WTC11 (cell line): ENCODE measurements at regions not wholly inside any gene's neighbourhood (a gene's known extent, or its start where the extent isn't known, plus 50 kb on each side); places are given as distances from the start of the nearest gene placed in this dataset.

Experiments
- ATAC-seq: fragments of 200-7000 bp; cut with Tn5 transposase; 2 replicates; pipeline ENCODE4 v1.10.0; 2021; ENCODE audit warnings: mild to moderate bottlenecking, moderate library complexity
- CTCF ChIA-PET: fragments of 300-600 bp; sonication (Branson Sonifier 250); formaldehyde crosslinking; loops from one replicate; lab custom pipeline; 2021; ENCODE audit warnings: antibody characterized with exemption; lab: Charles Lee
- POLR2A ChIA-PET: fragments of 350-600 bp; sonication (Branson Sonifier 250); formaldehyde crosslinking; loops from one replicate; lab custom pipeline; 2021; ENCODE audit warnings: antibody characterized with exemption; lab: Charles Lee
- DNase-seq: peaks from one replicate; pipeline ENCODE4 v3.0.0; 2021; ENCODE audit warnings: low spot score
- H3K27ac Mint-ChIP-seq: 2 replicates; pipeline ENCODE4 v1.8.0; 2021; ENCODE audit warnings: mixed read lengths
- H3K27me3 Mint-ChIP-seq: 2 replicates; pipeline ENCODE4 v1.8.0; 2021; ENCODE audit warnings: low read depth, mild to moderate bottlenecking, moderate library complexity, mixed read lengths
- H3K36me3 Mint-ChIP-seq: 2 replicates; pipeline ENCODE4 v1.8.0; 2021; ENCODE audit warnings: mixed read lengths
- H3K4me1 Mint-ChIP-seq: 2 replicates; pipeline ENCODE4 v1.8.0; 2022; ENCODE audit warnings: mixed read lengths
- H3K4me3 Mint-ChIP-seq: 2 replicates; pipeline ENCODE4 v1.8.0; 2021; ENCODE audit warnings: mild to moderate bottlenecking, moderate library complexity, mixed read lengths
- H3K9me3 Mint-ChIP-seq: 2 replicates; pipeline ENCODE4 v1.8.0; 2021; ENCODE audit warnings: mixed read lengths
- CDX4 ChIP-seq: fragments of 250-450 bp; sonication (Bioruptor Pico); IDR thresholded peaks from 2 replicates; pipeline ENCODE4 v1.9.0; 2021; ENCODE audit warnings: moderate library complexity, mild to moderate bottlenecking, inconsistent platforms, borderline replicate concordance
- E2F1 ChIP-seq: sonication (generic); formaldehyde crosslinking; IDR thresholded peaks from 2 replicates; pipeline ENCODE4 v1.8.0; 2022; ENCODE audit warnings: mild to moderate bottlenecking, missing genetic modification reagents
- E2F5 ChIP-seq: sonication (generic); formaldehyde crosslinking; IDR thresholded peaks from 2 replicates; pipeline ENCODE4 v1.8.1; 2022; ENCODE audit warnings: mild to moderate bottlenecking, moderate library complexity, missing genetic modification reagents
- EMX1 ChIP-seq: fragments of 250-450 bp; sonication (Bioruptor Pico); IDR thresholded peaks from 2 replicates; pipeline ENCODE4 v1.8.0; 2021; ENCODE audit warnings: mild to moderate bottlenecking
- FOXJ3 ChIP-seq: sonication (generic); formaldehyde crosslinking; IDR thresholded peaks from 2 replicates; pipeline ENCODE4 v1.9.0; 2021; ENCODE audit warnings: missing genetic modification reagents, mild to moderate bottlenecking, borderline replicate concordance
- FOXK1 ChIP-seq: sonication (generic); formaldehyde crosslinking; IDR thresholded peaks from 2 replicates; pipeline ENCODE4 v1.8.0; 2022; ENCODE audit warnings: mild to moderate bottlenecking, moderate library complexity, missing genetic modification reagents
- FOXP1 ChIP-seq: sonication (generic); formaldehyde crosslinking; IDR thresholded peaks from 2 replicates; pipeline ENCODE4 v1.8.0; 2022; ENCODE audit warnings: missing genetic modification reagents, mild to moderate bottlenecking, moderate library complexity, borderline replicate concordance
- JAZF1 ChIP-seq: fragments of 250-450 bp; sonication (Bioruptor Pico); IDR thresholded peaks from 2 replicates; pipeline ENCODE4 v1.9.0; 2021; ENCODE audit warnings: moderate library complexity, mild to moderate bottlenecking, inconsistent platforms
- MAX ChIP-seq: sonication (generic); formaldehyde crosslinking; IDR thresholded peaks from 2 replicates; pipeline ENCODE4 v1.8.0; 2022; ENCODE audit warnings: mild to moderate bottlenecking, missing genetic modification reagents
- MXD4 ChIP-seq: fragments of 250-450 bp; sonication (Bioruptor Pico); IDR thresholded peaks from 2 replicates; pipeline ENCODE4 v1.8.0; 2021; ENCODE audit warnings: mild to moderate bottlenecking, moderate library complexity, borderline replicate concordance
- MYBL2 ChIP-seq: sonication (generic); formaldehyde crosslinking; IDR thresholded peaks from 2 replicates; pipeline ENCODE4 v1.8.1; 2023; ENCODE audit warnings: mild to moderate bottlenecking, moderate library complexity, missing genetic modification reagents
- NFYB ChIP-seq: sonication (generic); formaldehyde crosslinking; conservative IDR thresholded peaks from 2 replicates; pipeline ENCODE4 v1.8.0; 2022; ENCODE audit warnings: low read depth, missing genetic modification reagents
- NR1H2 ChIP-seq: sonication (generic); formaldehyde crosslinking; IDR thresholded peaks from 2 replicates; pipeline ENCODE4 v1.9.0; 2021; ENCODE audit warnings: mild to moderate bottlenecking, moderate library complexity, missing genetic modification reagents
- NR2C2 ChIP-seq: sonication (generic); formaldehyde crosslinking; IDR thresholded peaks from 2 replicates; pipeline ENCODE4 v1.8.0; 2022; ENCODE audit warnings: mild to moderate bottlenecking, missing genetic modification reagents
- RORB ChIP-seq: fragments of 250-450 bp; sonication (Bioruptor Pico); IDR thresholded peaks from 2 replicates; pipeline ENCODE4 v1.9.0; 2021; ENCODE audit warnings: mild to moderate bottlenecking
- TP53 ChIP-seq: sonication (generic); formaldehyde crosslinking; IDR thresholded peaks from 2 replicates; pipeline ENCODE4 v1.8.1; 2023; ENCODE audit warnings: mild to moderate bottlenecking, missing genetic modification reagents
- ZNF219 ChIP-seq: sonication (generic); formaldehyde crosslinking; IDR thresholded peaks from 2 replicates; pipeline ENCODE4 v1.8.0; 2023; ENCODE audit warnings: missing genetic modification reagents, mild to moderate bottlenecking, borderline replicate concordance
- ZNF263 ChIP-seq: sonication (generic); formaldehyde crosslinking; IDR thresholded peaks from 2 replicates; pipeline ENCODE4 v1.8.1; 2022; ENCODE audit warnings: low read depth, mild to moderate bottlenecking, moderate library complexity, missing genetic modification reagents
- ZNF281 ChIP-seq: sonication (generic); formaldehyde crosslinking; IDR thresholded peaks from 2 replicates; pipeline ENCODE4 v1.8.0; 2023; ENCODE audit warnings: mild to moderate bottlenecking, missing genetic modification reagents
- ZNF317 ChIP-seq: sonication (generic); formaldehyde crosslinking; IDR thresholded peaks from 2 replicates; pipeline ENCODE4 v1.8.1; 2023; ENCODE audit warnings: low read depth, mild to moderate bottlenecking, moderate library complexity, missing genetic modification reagents, borderline replicate concordance
- ZNF416 ChIP-seq: fragments of 250-450 bp; sonication (Bioruptor Pico); IDR thresholded peaks from 2 replicates; pipeline ENCODE4 v1.9.0; 2021; ENCODE audit warnings: mild to moderate bottlenecking, inconsistent platforms
- ZNF423 ChIP-seq: fragments of 250-450 bp; sonication (Bioruptor Pico); IDR thresholded peaks from 2 replicates; pipeline ENCODE4 v2.1.2; 2022; ENCODE audit warnings: mild to moderate bottlenecking, moderate library complexity
- ZNF512 ChIP-seq: sonication (generic); formaldehyde crosslinking; IDR thresholded peaks from 2 replicates; pipeline ENCODE4 v1.8.1; 2022; ENCODE audit warnings: missing genetic modification reagents, borderline replicate concordance

GRCh38 chr2:120503793-120504571 is 158.0 kb downstream of the INHBB start:
- Mint-ChIP-seq H3K36me3 (no peaks in the 10 kb centered on the region), H3K9me3 (no peaks in the 10 kb centered on the region), H3K4me3 (no peak overlapping the region), H3K27me3 (peaks cover 23% of the 10 kb centered on the region), H3K4me1 (no peaks in the 10 kb centered on the region), H3K27ac (no peak overlapping the region)
- no peak for TF ChIP-seq ZNF423 (CRISPR knock-in tag)
- TF ChIP-seq ZNF317 (CRISPR knock-in tag), result no peak
- TF ChIP-seq ZNF263 (CRISPR knock-in tag), result no peak
- TF ChIP-seq JAZF1, result no peak
- TF ChIP-seq ZNF512 (CRISPR knock-in tag), result no peak
- no peak for TF ChIP-seq ZNF219
- no peak for TF ChIP-seq FOXJ3 (CRISPR knock-in tag)
- TF ChIP-seq E2F1, result no peak
- TF ChIP-seq RORB (CRISPR knock-in tag), result no peak
- no peak for TF ChIP-seq E2F5
- TF ChIP-seq NR1H2 (CRISPR knock-in tag), result no peak
- TF ChIP-seq FOXK1 (CRISPR knock-in tag), result no peak
- TF ChIP-seq MYBL2 (CRISPR knock-in tag), result no peak
- no peak for DNase-seq
- ATAC-seq, result no peak
- CTCF ChIA-PET, result no interaction called here
- POLR2A ChIA-PET, result no interaction called here

- Mint-ChIP-seq H3K4me3 (no peak overlapping the region), H3K27ac (no peak overlapping the region), H3K27me3 (peaks cover 23% of the 10 kb centered on the region), H3K4me1 (no peaks in the 10 kb centered on the region), H3K36me3 (no peaks in the 10 kb centered on the region), H3K9me3 (no peaks in the 10 kb centered on the region)
- ChIA-PET POLR2A (no interaction called here), CTCF (no interaction called here)
- ATAC-seq (no peak), DNase-seq (no peak)
- no peak for TF ChIP-seq JAZF1
- TF ChIP-seq ZNF416, result no peak
- TF ChIP-seq FOXP1 (CRISPR knock-in tag), result no peak
- no peak for TF ChIP-seq NFYB (CRISPR knock-in tag)
- no peak for TF ChIP-seq TP53 (CRISPR knock-in tag)
- TF ChIP-seq NR2C2, result no peak
- no peak for TF ChIP-seq ZNF219
- TF ChIP-seq MXD4 (CRISPR knock-in tag), result no peak
- no peak for TF ChIP-seq CDX4 (CRISPR knock-in tag)
- TF ChIP-seq MAX (CRISPR knock-in tag), result no peak
- TF ChIP-seq EMX1 (CRISPR knock-in tag), result no peak
- TF ChIP-seq ZNF281 (CRISPR knock-in tag), result no peak
- no peak for TF ChIP-seq ZNF512 (CRISPR knock-in tag)
- TF ChIP-seq FOXK1 (CRISPR knock-in tag), result no peak
- TF ChIP-seq FOXJ3 (CRISPR knock-in tag), result no peak
- no peak for TF ChIP-seq RORB (CRISPR knock-in tag)
Observed at GRCh38 chr2:120504936-120505705, 159.2 kb downstream of the INHBB start.
